ENCODE measurements at regions not wholly inside any gene's neighbourhood (a gene's known extent, or its start where the extent isn't known, plus 50 kb on each side); places are given as distances from the start of the nearest gene placed in this dataset.

DNA sequence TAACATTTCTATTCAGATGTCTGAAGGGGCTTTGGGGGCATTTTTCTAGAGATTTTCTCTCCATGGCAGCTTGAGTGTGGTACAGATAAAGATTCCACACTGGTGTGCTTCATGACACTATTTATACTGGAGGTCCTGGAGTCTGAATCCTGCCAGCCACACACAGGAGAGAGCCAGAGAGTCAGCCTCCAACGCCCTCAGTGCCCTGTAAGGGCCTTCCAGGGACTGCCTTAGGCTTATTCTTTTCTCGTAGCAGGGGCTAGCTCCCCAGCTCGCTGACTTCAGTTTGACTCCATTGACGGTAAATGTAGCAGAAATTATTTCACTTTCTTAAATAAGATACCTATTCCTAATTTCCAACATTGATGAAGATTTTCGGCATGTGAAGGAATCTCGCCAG, 100.9 kb downstream of the VSTM2A start:
- no peaks in the 10 kb centered on the region for H3K9me2 ChIP-seq (replicated peaks; ENCODE audit: low read length)
- no TSS peak for BruUV-seq (replicated peaks)
- H3K36me3 ChIP-seq (ENCODE audit: low read depth, low read length): no peaks in the 10 kb centered on the region
- no peaks in the 10 kb centered on the region for H3K79me2 ChIP-seq (ENCODE audit: low read length)
- no peak for ATAC-seq
- ChIA-PET POLR2A (ENCODE audit: unreplicated experiment) (no interaction called here), CTCF (no interaction called here)
- H3K4me2 ChIP-seq (ENCODE audit: low read length): no peak overlapping the region
- intact Hi-C loops (cut with micrococcal nuclease): no loop called here
- TF ChIP-seq EZH2phosphoT487 (IDR thresholded peaks at IDR 0.05; ENCODE audit: borderline replicate concordance, low read length) (no peak), EZH2 (IDR thresholded peaks at IDR 0.05; ENCODE audit: low read length, unreplicated experiment) (no peak)
- TF ChIP-seq, protein P1, sequence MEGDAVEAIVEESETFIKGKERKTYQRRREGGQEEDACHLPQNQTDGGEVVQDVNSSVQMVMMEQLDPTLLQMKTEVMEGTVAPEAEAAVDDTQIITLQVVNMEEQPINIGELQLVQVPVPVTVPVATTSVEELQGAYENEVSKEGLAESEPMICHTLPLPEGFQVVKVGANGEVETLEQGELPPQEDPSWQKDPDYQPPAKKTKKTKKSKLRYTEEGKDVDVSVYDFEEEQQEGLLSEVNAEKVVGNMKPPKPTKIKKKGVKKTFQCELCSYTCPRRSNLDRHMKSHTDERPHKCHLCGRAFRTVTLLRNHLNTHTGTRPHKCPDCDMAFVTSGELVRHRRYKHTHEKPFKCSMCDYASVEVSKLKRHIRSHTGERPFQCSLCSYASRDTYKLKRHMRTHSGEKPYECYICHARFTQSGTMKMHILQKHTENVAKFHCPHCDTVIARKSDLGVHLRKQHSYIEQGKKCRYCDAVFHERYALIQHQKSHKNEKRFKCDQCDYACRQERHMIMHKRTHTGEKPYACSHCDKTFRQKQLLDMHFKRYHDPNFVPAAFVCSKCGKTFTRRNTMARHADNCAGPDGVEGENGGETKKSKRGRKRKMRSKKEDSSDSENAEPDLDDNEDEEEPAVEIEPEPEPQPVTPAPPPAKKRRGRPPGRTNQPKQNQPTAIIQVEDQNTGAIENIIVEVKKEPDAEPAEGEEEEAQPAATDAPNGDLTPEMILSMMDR (conservative IDR thresholded peaks at IDR 0.05; ENCODE audit: low read depth, low read length): no peak
- no peaks in the 10 kb centered on the region for H3F3A ChIP-seq (ENCODE audit: low read length, unreplicated experiment)
- no peak overlapping the region for H3K4me3 ChIP-seq (ENCODE audit: low read length)
- H3K27ac ChIP-seq (ENCODE audit: low read length): no peak overlapping the region
- peaks cover 84% of the 10 kb centered on the region for H3K27me3 ChIP-seq (ENCODE audit: low read length)
- H2AFZ ChIP-seq (ENCODE audit: low read length): no peak overlapping the region
- no peaks in the 10 kb centered on the region for H3K9me3 ChIP-seq (ENCODE audit: low read length)
- H3K9ac ChIP-seq (ENCODE audit: low read length): no peak overlapping the region
- DNase-seq: no peak
- no peaks in the 10 kb centered on the region for H4K20me1 ChIP-seq (ENCODE audit: low read length)
- H3K4me1 ChIP-seq (ENCODE audit: insufficient read depth, low read length): no peaks in the 10 kb centered on the region

DNA sequence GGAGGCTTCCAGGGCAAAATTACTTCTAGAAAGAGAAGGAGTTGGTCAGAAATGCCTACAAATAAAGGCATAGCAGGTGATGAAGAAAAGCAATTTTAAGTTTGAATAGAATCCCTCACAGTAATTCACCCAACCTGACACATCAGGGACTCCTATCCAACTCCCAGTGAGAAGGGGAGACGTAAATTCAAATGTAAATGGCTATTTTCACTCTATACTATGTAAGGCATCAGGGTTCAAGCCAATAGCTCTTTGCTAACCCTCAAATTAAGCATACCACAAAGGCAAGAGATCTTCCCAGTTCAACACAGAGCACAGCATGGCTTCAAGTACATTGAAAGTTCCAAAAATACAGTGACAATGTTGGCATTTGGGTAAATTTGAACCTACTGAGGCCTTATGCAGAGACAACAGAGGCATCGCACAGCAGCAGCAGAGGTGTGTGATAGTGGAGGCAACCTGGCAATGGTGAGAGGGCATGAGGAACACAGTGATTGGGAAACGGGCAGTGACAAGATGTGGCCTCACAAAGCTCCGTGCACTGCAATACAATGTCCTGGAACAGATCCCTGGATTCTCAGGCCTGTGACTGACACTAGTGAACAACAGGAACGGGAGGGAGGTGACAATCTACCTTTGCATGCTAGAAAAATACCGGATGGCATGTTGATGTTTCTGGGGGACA, 95.7 kb downstream of the VSTM2A start:
- no peak overlapping the region for H3K27ac ChIP-seq (ENCODE audit: low read length)
- H3K9ac ChIP-seq (ENCODE audit: low read length): no peak overlapping the region
- no peaks in the 10 kb centered on the region for H3K9me2 ChIP-seq (replicated peaks; ENCODE audit: low read length)
- DNase-seq (no peak), ATAC-seq (no peak)
- TF ChIP-seq, protein P1 (conservative IDR thresholded peaks at IDR 0.05; ENCODE audit: low read depth, low read length): no peak
- TF ChIP-seq EZH2phosphoT487 (IDR thresholded peaks at IDR 0.05; ENCODE audit: borderline replicate concordance, low read length) (no peak), EZH2 (IDR thresholded peaks at IDR 0.05; ENCODE audit: low read length, unreplicated experiment) (no peak)
- H3K4me1 ChIP-seq (ENCODE audit: insufficient read depth, low read length): no peaks in the 10 kb centered on the region
- ChIA-PET CTCF (no interaction called here), POLR2A (ENCODE audit: unreplicated experiment) (no interaction called here)
- H3F3A ChIP-seq (ENCODE audit: low read length, unreplicated experiment): no peaks in the 10 kb centered on the region
- no peak overlapping the region for H2AFZ ChIP-seq (ENCODE audit: low read length)
- no peak overlapping the region for H3K4me2 ChIP-seq (ENCODE audit: low read length)
- H3K79me2 ChIP-seq (ENCODE audit: low read length): no peaks in the 10 kb centered on the region
- BruUV-seq (replicated peaks): no TSS peak
- intact Hi-C loops (cut with micrococcal nuclease): no loop called here
- no peaks in the 10 kb centered on the region for H3K9me3 ChIP-seq (ENCODE audit: low read length)
- H4K20me1 ChIP-seq (ENCODE audit: low read length): no peaks in the 10 kb centered on the region
- H3K27me3 ChIP-seq (ENCODE audit: low read length): peaks cover 55% of the 10 kb centered on the region
- no peaks in the 10 kb centered on the region for H3K36me3 ChIP-seq (ENCODE audit: low read depth, low read length)
- H3K4me3 ChIP-seq (ENCODE audit: low read length): no peak overlapping the region

DNA sequence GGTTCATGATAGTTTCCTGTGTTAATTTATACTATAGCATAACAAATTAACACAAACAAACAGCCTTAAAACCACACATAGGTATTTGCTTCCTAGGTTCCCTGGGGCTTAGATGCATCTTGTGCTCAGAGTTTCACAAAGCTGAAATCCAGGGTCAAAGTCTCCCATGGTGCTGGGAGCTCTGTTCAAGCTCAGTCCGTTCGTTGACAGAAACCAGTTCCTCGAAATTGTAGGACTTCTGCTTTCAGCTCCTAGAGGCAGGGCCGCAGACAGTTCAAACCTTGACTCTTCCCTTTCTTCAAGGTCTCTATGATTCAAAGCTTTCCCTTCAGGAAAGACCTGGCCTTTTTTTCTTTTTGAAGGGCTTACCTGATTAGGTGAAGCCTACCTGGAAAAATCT, 90.5 kb downstream of the VSTM2A start:
- ChIA-PET CTCF (no interaction called here), POLR2A (ENCODE audit: unreplicated experiment) (no interaction called here)
- Histone ChIP-seq H3K36me3 (ENCODE audit: low read depth, low read length) (no peaks in the 10 kb centered on the region), H3K4me2 (ENCODE audit: low read length) (no peak overlapping the region), H3K9me2 (replicated peaks; ENCODE audit: low read length) (no peaks in the 10 kb centered on the region), H4K20me1 (ENCODE audit: low read length) (no peaks in the 10 kb centered on the region), H3K4me1 (ENCODE audit: insufficient read depth, low read length) (no peaks in the 10 kb centered on the region), H3K9me3 (ENCODE audit: low read length) (no peaks in the 10 kb centered on the region), H2AFZ (ENCODE audit: low read length) (no peak overlapping the region), H3K4me3 (ENCODE audit: low read length) (no peak overlapping the region), H3K9ac (ENCODE audit: low read length) (no peak overlapping the region), H3F3A (ENCODE audit: low read length, unreplicated experiment) (no peaks in the 10 kb centered on the region), H3K27ac (ENCODE audit: low read length) (no peak overlapping the region), H3K27me3 (ENCODE audit: low read length) (peaks cover 21% of the 10 kb centered on the region; the same call in 1 of the 2 replicates), H3K79me2 (ENCODE audit: low read length) (no peaks in the 10 kb centered on the region)
- no peak for DNase-seq
- TF ChIP-seq, protein P1 (conservative IDR thresholded peaks at IDR 0.05; ENCODE audit: low read depth, low read length): no peak
- TF ChIP-seq EZH2 (IDR thresholded peaks at IDR 0.05; ENCODE audit: low read length, unreplicated experiment) (no peak), EZH2phosphoT487 (IDR thresholded peaks at IDR 0.05; ENCODE audit: borderline replicate concordance, low read length) (no peak)
- ATAC-seq: no peak
- BruUV-seq (replicated peaks): no TSS peak
- intact Hi-C loops (cut with micrococcal nuclease): no loop called here

All from PC-3 (cell line).